Fibroblast of lung (primary cell): ENCODE measurements at regions not wholly inside any gene's neighbourhood (a gene's known extent, or its start where the extent isn't known, plus 50 kb on each side); places are given as distances from the start of the nearest gene placed in this dataset.

Experiments
- DNase-seq, 2 donors: peaks; one replicate each; pipeline versions ENCODE4 v3.0.0 to v3.0.0-alpha.2; 2010; ENCODE audit warnings: low read depth in 2 of 2
- H2AFZ ChIP-seq: 2 replicates; pipeline ENCODE4 v1.5.1; 2012; ENCODE audit warnings: low read length, control low read depth, inconsistent platforms
- H3K27ac ChIP-seq: 2 replicates; pipeline ENCODE4 v1.5.1; 2011; ENCODE audit warnings: low read length, control low read depth; ENCODE audit not compliant: insufficient read depth
- H3K27me3 ChIP-seq: 2 replicates; pipeline ENCODE4 v1.5.1; 2011; ENCODE audit warnings: mild to moderate bottlenecking, low read length; ENCODE audit not compliant: control insufficient read depth, insufficient read depth
- H3K36me3 ChIP-seq: 2 replicates; pipeline ENCODE4 v1.5.1; 2011; ENCODE audit warnings: low read length; ENCODE audit not compliant: control insufficient read depth, insufficient read depth
- H3K4me1 ChIP-seq: 2 replicates; pipeline ENCODE4 v1.5.1; 2011; ENCODE audit warnings: low read length; ENCODE audit not compliant: control insufficient read depth, insufficient read depth; ENCODE audit errors: extremely low read depth
- H3K4me2 ChIP-seq: 2 replicates; pipeline ENCODE4 v1.5.1; 2011; ENCODE audit warnings: low read length, control low read depth; ENCODE audit not compliant: insufficient read depth; ENCODE audit errors: extremely low read depth
- H3K4me3 ChIP-seq, 4 experiments: fragments of 200-600 bp in 1 of 4; sonication (generic) in 1 of 4; replicated peaks in 1 of 4; 2 replicates each; pipeline ENCODE4 v1.5.1; 2011 to 2016; ENCODE audit warnings: low read length in 4 of 4, low read depth in 3 of 4, mild to moderate bottlenecking in 3 of 4, control low read depth in 2 of 4, inconsistent platforms in 1 of 4, mixed read lengths in 1 of 4; ENCODE audit not compliant: insufficient read depth in 1 of 4; ENCODE audit errors: control extremely low read depth in 1 of 4
- H3K79me2 ChIP-seq: 2 replicates; pipeline ENCODE4 v1.5.1; 2012; ENCODE audit warnings: mild to moderate bottlenecking, low read length, inconsistent platforms; ENCODE audit not compliant: control insufficient read depth, insufficient read depth
- H3K9ac ChIP-seq: 2 replicates; pipeline ENCODE4 v1.5.1; 2011; ENCODE audit warnings: mild to moderate bottlenecking, low read length, control low read depth; ENCODE audit not compliant: insufficient read depth
- H3K9me3 ChIP-seq: 2 replicates; pipeline ENCODE4 v1.5.1; 2012; ENCODE audit warnings: low read depth, low read length; ENCODE audit not compliant: control insufficient read depth, insufficient read depth
- H4K20me1 ChIP-seq: 2 replicates; pipeline ENCODE4 v1.5.1; 2011; ENCODE audit warnings: low read length; ENCODE audit not compliant: control insufficient read depth, insufficient read depth; ENCODE audit errors: extremely low read depth
- CTCF ChIP-seq, 2 donors: IDR thresholded peaks in 1 of 2; conservative IDR thresholded peaks in 1 of 2; 1 replicate in 1 of 2; 2 replicates in 1 of 2; pipeline ENCODE4 v1.5.1; 2011 to 2012; ENCODE audit warnings: low read length in 2 of 2, control low read depth in 1 of 2, inconsistent platforms in 1 of 2, low read depth in 1 of 2, mild to moderate bottlenecking in 1 of 2
- EZH2 ChIP-seq: IDR thresholded peaks from 2 replicates; pipeline ENCODE4 v1.5.1; 2012; ENCODE audit warnings: low read length, control low read depth, mild to moderate bottlenecking; ENCODE audit errors: missing control alignments

DNA sequence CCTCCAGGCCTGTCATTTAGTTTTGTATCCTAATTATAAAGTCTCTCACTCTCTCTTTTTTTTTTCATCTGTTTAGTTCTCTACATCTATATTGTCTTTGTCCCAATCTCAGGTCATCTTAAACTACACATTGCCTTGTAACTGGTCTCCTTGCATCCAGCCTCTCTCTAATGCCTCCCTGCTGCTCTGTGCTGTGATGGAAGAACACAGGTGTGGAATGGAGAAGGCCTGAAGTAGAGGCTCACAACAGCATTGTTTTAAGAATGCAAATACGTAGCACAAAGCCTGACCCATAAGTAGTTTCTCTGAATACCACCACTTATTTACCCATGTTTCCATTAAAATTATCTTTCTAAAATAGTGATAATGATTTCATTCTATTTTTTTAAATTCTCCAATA, 108.8 kb upstream of the FRY start:
- Histone ChIP-seq H3K79me2 (no peaks in the 10 kb centered on the region), H3K4me3 (no peak overlapping the region), H3K36me3 (no peaks in the 10 kb centered on the region), H3K4me2 (no peak overlapping the region), H2AFZ (no peak overlapping the region), H4K20me1 (no peaks in the 10 kb centered on the region), H3K9me3 (no peaks in the 10 kb centered on the region), H3K9ac (no peak overlapping the region), H3K27me3 (no peaks in the 10 kb centered on the region), H3K4me1 (no peaks in the 10 kb centered on the region), H3K27ac (no peak overlapping the region)
- TF ChIP-seq CTCF (conservative IDR thresholded peaks at IDR 0.05 in 1 of 2, IDR thresholded peaks at IDR 0.05 in 1 of 2; ENCODE audit: low read depth in 1 of 2, low read length in 2 of 2) (no peak), EZH2 (no peak)
- DNase-seq: no peak

GRCh38 chr13:31923134-31923763, 108.3 kb upstream of the FRY start:
- Histone ChIP-seq H3K27ac (no peak overlapping the region), H3K4me3 (no peak overlapping the region)
- TF ChIP-seq CTCF (conservative IDR thresholded peaks at IDR 0.05 in 1 of 2, IDR thresholded peaks at IDR 0.05 in 1 of 2; ENCODE audit: low read depth in 1 of 2, low read length in 2 of 2): no peak
- no peak for TF ChIP-seq EZH2

GRCh38 chr13:31925079-31925478, 106.5 kb upstream of the FRY start:
- Histone ChIP-seq H3K9me3 (no peaks in the 10 kb centered on the region), H3K27ac (no peak overlapping the region), H3K4me2 (no peak overlapping the region), H3K4me3 (no peak overlapping the region), H4K20me1 (no peaks in the 10 kb centered on the region), H3K79me2 (no peaks in the 10 kb centered on the region), H3K36me3 (no peaks in the 10 kb centered on the region), H3K9ac (no peak overlapping the region), H2AFZ (no peak overlapping the region), H3K27me3 (no peaks in the 10 kb centered on the region), H3K4me1 (no peaks in the 10 kb centered on the region)
- no peak for DNase-seq
- TF ChIP-seq CTCF (conservative IDR thresholded peaks at IDR 0.05 in 1 of 2, IDR thresholded peaks at IDR 0.05 in 1 of 2; ENCODE audit: low read depth in 1 of 2, low read length in 2 of 2): no peak
- no peak for TF ChIP-seq EZH2

More at GRCh38 chr13:31923134-31923763, 108.3 kb upstream of the FRY start:
- H3K9ac ChIP-seq: no peak overlapping the region
- no peaks in the 10 kb centered on the region for H3K79me2 ChIP-seq
- H3K4me2 ChIP-seq: no peak overlapping the region
- H4K20me1 ChIP-seq: no peaks in the 10 kb centered on the region
- H3K9me3 ChIP-seq: no peaks in the 10 kb centered on the region
- no peak overlapping the region for H2AFZ ChIP-seq
- no peaks in the 10 kb centered on the region for H3K36me3 ChIP-seq
- H3K4me1 ChIP-seq: no peaks in the 10 kb centered on the region
- no peak for DNase-seq
- no peaks in the 10 kb centered on the region for H3K27me3 ChIP-seq
